NCI-H774 (cell line): ENCODE measurements at regions not wholly inside any gene's neighbourhood (a gene's known extent, or its start where the extent isn't known, plus 50 kb on each side); places are given as distances from the start of the nearest gene placed in this dataset.

ENCODE experiments used
- DNase-seq: peaks from one replicate; lab custom pipeline; 2025; lab: John Stamatoyannopoulos, UW

GRCh38 chr2:181836583-181836982 is 54.9 kb upstream of the ITPRID2 start:
- DNase-seq = no peak

- DNase-seq = no peak
These were observed 54.0 kb upstream of the ITPRID2 start for GRCh38 chr2:181837563-181837962.

GRCh38 chr2:181839811-181840210 is 51.7 kb upstream of the ITPRID2 start:
- DNase-seq = no peak

- DNase-seq = no peak
These were observed 50.5 kb upstream of the ITPRID2 start for GRCh38 chr2:181841079-181841478.
